C4-2B (cell line): ENCODE measurements at regions not wholly inside any gene's neighbourhood (a gene's known extent, or its start where the extent isn't known, plus 50 kb on each side); places are given as distances from the start of the nearest gene placed in this dataset.

Experiments
- H3K27ac ChIP-seq: fragments of 450-650 bp; 2 replicates; pipeline ENCODE4 v1.5.1; 2017
- ZFX ChIP-seq: fragments of 450-650 bp; IDR thresholded peaks from 2 replicates; pipeline ENCODE4 v1.6.1; 2017
- TF ChIP-seq, protein P1 (sequence below): fragments of 450-650 bp; conservative IDR thresholded peaks from 2 replicates; pipeline ENCODE4 v1.5.1; 2017; ENCODE audit warnings: mild to moderate bottlenecking

DNA sequence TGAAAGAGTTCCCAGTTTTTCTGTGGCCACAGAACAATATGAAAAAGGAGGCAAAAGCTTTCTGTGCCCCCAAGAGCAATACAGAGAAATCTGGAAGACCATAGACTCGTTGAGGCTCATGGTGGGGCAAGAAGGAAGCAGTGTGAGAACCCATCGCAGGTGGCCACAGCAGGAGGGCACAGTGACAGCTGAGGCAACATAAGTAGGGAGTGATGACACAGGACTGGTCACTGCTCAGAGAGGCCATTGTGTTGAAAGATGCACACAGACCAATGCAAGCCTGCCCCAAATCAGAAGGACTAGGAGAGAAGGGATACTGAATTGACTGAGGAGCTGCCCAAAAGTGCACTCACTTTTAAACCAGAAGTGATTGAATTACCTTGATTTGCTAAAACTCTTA is 483.6 kb downstream of the EPHA4 start:
- TF ChIP-seq, protein P1, sequence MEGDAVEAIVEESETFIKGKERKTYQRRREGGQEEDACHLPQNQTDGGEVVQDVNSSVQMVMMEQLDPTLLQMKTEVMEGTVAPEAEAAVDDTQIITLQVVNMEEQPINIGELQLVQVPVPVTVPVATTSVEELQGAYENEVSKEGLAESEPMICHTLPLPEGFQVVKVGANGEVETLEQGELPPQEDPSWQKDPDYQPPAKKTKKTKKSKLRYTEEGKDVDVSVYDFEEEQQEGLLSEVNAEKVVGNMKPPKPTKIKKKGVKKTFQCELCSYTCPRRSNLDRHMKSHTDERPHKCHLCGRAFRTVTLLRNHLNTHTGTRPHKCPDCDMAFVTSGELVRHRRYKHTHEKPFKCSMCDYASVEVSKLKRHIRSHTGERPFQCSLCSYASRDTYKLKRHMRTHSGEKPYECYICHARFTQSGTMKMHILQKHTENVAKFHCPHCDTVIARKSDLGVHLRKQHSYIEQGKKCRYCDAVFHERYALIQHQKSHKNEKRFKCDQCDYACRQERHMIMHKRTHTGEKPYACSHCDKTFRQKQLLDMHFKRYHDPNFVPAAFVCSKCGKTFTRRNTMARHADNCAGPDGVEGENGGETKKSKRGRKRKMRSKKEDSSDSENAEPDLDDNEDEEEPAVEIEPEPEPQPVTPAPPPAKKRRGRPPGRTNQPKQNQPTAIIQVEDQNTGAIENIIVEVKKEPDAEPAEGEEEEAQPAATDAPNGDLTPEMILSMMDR = no peak
- TF ChIP-seq ZFX = no peak
- no peak overlapping the region for H3K27ac ChIP-seq

- TF ChIP-seq, protein P1 = no peak
- TF ChIP-seq ZFX = no peak
- no peak overlapping the region for H3K27ac ChIP-seq
Measured at GRCh38 chr2:221095356-221095755, 476.7 kb downstream of the EPHA4 start.

DNA sequence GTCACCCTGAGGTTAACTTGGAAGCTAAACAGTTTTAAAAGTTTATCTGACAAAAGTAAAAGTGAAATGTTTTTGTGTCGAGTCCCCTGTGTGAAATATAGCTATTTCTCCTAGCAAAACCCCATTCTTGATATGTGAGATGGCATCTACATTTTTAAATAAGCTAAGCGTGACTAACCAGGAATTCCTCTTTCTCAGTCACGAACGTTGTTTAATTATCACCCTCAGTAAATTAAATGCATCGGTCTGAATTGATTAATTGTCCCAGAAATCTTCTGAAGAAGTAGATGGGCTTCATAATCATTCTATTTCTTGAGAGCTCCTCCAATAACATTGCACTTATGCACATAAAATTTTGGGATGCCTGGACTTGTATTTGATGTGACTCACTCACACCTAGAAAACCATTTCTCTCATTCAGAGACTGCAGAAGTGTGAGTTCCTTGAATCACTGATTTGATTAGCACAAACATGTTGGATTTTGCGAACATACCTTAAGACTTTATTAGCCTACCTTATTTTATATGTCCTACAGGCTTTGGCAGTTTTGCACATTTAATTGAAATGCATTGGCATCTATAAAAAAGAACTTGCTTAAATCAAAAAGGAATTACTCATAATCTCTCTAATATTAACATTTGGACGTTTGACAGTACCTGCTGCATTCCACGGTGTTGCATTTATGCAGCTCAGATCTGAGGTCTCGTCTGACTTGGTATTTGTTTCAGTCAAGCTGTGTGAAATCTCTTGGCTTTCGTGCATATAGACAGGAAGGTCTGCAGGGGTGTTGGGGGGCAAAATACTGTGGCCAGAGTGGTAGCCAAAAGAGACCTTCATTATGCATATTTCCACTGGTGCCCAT is 475.2 kb downstream of the EPHA4 start:
- TF ChIP-seq, protein P1 = no peak
- no peak overlapping the region for H3K27ac ChIP-seq

GRCh38 chr2:221097568-221097915 is 474.6 kb downstream of the EPHA4 start:
- no peak for TF ChIP-seq ZFX
- TF ChIP-seq, protein P1 = no peak
- H3K27ac ChIP-seq = no peak overlapping the region

- H3K27ac ChIP-seq = no peak overlapping the region
- no peak for TF ChIP-seq ZFX
- TF ChIP-seq, protein P1 = no peak
Measured at GRCh38 chr2:221097949-221098348, 474.2 kb downstream of the EPHA4 start.

- no peak overlapping the region for H3K27ac ChIP-seq
- no peak for TF ChIP-seq ZFX
- TF ChIP-seq, protein P1 = peak; percentile 15; the same call in 1 of the 2 replicates
Measured at GRCh38 chr2:221100467-221101089, 471.5 kb downstream of the EPHA4 start.
